ENCODE measurements at regions not wholly inside any gene's neighbourhood (a gene's known extent, or its start where the extent isn't known, plus 50 kb on each side); places are given as distances from the start of the nearest gene placed in this dataset.
"Not testable (repeated sequence)": the region's sequence is repeated elsewhere in the genome, so short reads cannot be mapped to it uniquely, and the experiment has no call there.

GRCh38 chr6:51265426-51265825 lies 446.8 kb downstream of the TFAP2B start:
- no peak for DNase-seq

- no peak for DNase-seq
These were observed 447.9 kb downstream of the TFAP2B start for GRCh38 chr6:51266604-51267003.

GRCh38 chr6:51268666-51269065 lies 450.0 kb downstream of the TFAP2B start:
- DNase-seq = no peak

GRCh38 chr6:51269876-51270275 lies 451.2 kb downstream of the TFAP2B start:
- DNase-seq = no peak

GRCh38 chr6:51271615-51272014 lies 452.9 kb downstream of the TFAP2B start:
- DNase-seq = no peak

- DNase-seq = no peak
These were observed 454.7 kb downstream of the TFAP2B start for GRCh38 chr6:51273228-51273961.

GRCh38 chr6:51277474-51277873 lies 458.8 kb downstream of the TFAP2B start:
- DNase-seq = no peak

- no peak for DNase-seq
These were observed 463.4 kb downstream of the TFAP2B start for GRCh38 chr6:51282026-51282425.

- no peak for DNase-seq
These were observed 465.2 kb downstream of the TFAP2B start for GRCh38 chr6:51283723-51284355.

GRCh38 chr6:51285876-51286275 lies 467.2 kb downstream of the TFAP2B start:
- DNase-seq = no peak

GRCh38 chr6:51289041-51289440 lies 470.4 kb downstream of the TFAP2B start:
- DNase-seq = no peak

- no peak for DNase-seq
These were observed 474.0 kb downstream of the TFAP2B start for GRCh38 chr6:51292659-51293058.

GRCh38 chr6:51299621-51300380 lies 481.1 kb downstream of the TFAP2B start:
- DNase-seq = no peak

GRCh38 chr6:51300510-51300909 lies 481.8 kb downstream of the TFAP2B start:
- DNase-seq = no peak

GRCh38 chr6:51301962-51302361 lies 483.3 kb downstream of the TFAP2B start:
- DNase-seq = no peak

GRCh38 chr6:51302431-51302830 lies 483.8 kb downstream of the TFAP2B start:
- no peak for DNase-seq

GRCh38 chr6:51303338-51303737 lies 484.7 kb downstream of the TFAP2B start:
- no peak for DNase-seq

- no peak for DNase-seq
These were observed 496.3 kb downstream of the TFAP2B start for GRCh38 chr6:51314965-51315364.

GRCh38 chr6:51318674-51319073 lies 500.0 kb downstream of the TFAP2B start:
- no peak for DNase-seq

GRCh38 chr6:51321477-51321876 lies 502.8 kb downstream of the TFAP2B start:
- DNase-seq = not testable (repeated sequence)

- DNase-seq = no peak
These were observed 503.8 kb downstream of the TFAP2B start for GRCh38 chr6:51322505-51322904.

- DNase-seq = no peak
These were observed 504.4 kb downstream of the TFAP2B start for GRCh38 chr6:51323056-51323455.

- no peak for DNase-seq
These were observed 512.3 kb downstream of the TFAP2B start for GRCh38 chr6:51330971-51331370.

GRCh38 chr6:51335543-51335942 lies 516.9 kb downstream of the TFAP2B start:
- DNase-seq = no peak

All from NCI-H2029 treated with DMSO at 0.1 percent for 48 hours (cell line).